H1 (cell line): ENCODE measurements at regions not wholly inside any gene's neighbourhood (a gene's known extent, or its start where the extent isn't known, plus 50 kb on each side); places are given as distances from the start of the nearest gene placed in this dataset.

ENCODE experiments used
- CTCF ChIA-PET: fragments of 300-600 bp; sonication (Branson Sonifier 250); formaldehyde crosslinking; loops from one replicate; lab custom pipeline; 2021; ENCODE audit not compliant: partially characterized antibody; lab: Charles Lee
- POLR2A ChIA-PET: fragments of 300-600 bp; sonication (Branson Sonifier 250); formaldehyde crosslinking; loops from one replicate; lab custom pipeline; 2021; ENCODE audit warnings: inconsistent platforms; ENCODE audit not compliant: partially characterized antibody; lab: Charles Lee
- DNase-seq, 2 experiments: peaks; one replicate each; pipeline versions ENCODE4 v3.0.0 to v3.0.0-alpha.2; 2010 to 2022; ENCODE audit warnings: low spot score in 2 of 2, low read depth in 1 of 2, mixed read lengths in 1 of 2
- FAIRE-seq: peaks from 2 replicates; lab custom pipeline; 2011; peaks lifted over from hg19 to GRCh38; lab: Jason Lieb, UNC
- H2AFZ ChIP-seq: 2 replicates; pipeline ENCODE4 v1.8.1; 2012; ENCODE audit warnings: low read length, inconsistent platforms
- H2AK5ac ChIP-seq: 2 replicates; pipeline ENCODE4 v1.6.1; 2013; ENCODE audit warnings: low read depth, low read length
- H2BK120ac ChIP-seq: replicated peaks from 2 replicates; pipeline ENCODE3; 2013; ENCODE audit warnings: low read depth, low read length, inconsistent platforms
- H2BK12ac ChIP-seq: 2 replicates; pipeline ENCODE4 v1.6.1; 2013; ENCODE audit warnings: low read depth, low read length
- H2BK15ac ChIP-seq: 2 replicates; pipeline ENCODE4 v1.6.1; 2013; ENCODE audit warnings: low read length
- H2BK20ac ChIP-seq: 2 replicates; pipeline ENCODE4 v1.6.1; 2013; ENCODE audit warnings: low read length
- H2BK5ac ChIP-seq: 2 replicates; pipeline ENCODE4 v1.6.1; 2013; ENCODE audit warnings: low read depth, low read length
- H3K14ac ChIP-seq: 2 replicates; pipeline ENCODE4 v1.6.1; 2013; ENCODE audit warnings: inconsistent platforms; ENCODE audit not compliant: insufficient read length
- H3K18ac ChIP-seq: 2 replicates; pipeline ENCODE4 v1.6.1; 2013; ENCODE audit warnings: low read length; ENCODE audit errors: extremely low read depth
- H3K23ac ChIP-seq: 2 replicates; pipeline ENCODE4 v1.6.1; 2013; ENCODE audit warnings: inconsistent platforms; ENCODE audit not compliant: insufficient read length
- H3K23me2 ChIP-seq: 2 replicates; pipeline ENCODE4 v1.6.1; 2013; ENCODE audit warnings: low read depth, low read length
- H3K27ac ChIP-seq: 2 replicates; pipeline ENCODE4 v1.6.1; 2011; ENCODE audit warnings: low read depth, low read length, inconsistent platforms
- H3K27me3 ChIP-seq, 4 experiments: replicated peaks in 1 of 4; 1 replicate in 1 of 4; 2 replicates in 3 of 4; pipeline versions ENCODE4 v1.6.1 to v1.8.1; 2011 to 2013; ENCODE audit warnings: low read length in 3 of 4, mild to moderate bottlenecking in 3 of 4, inconsistent platforms in 2 of 4, mixed read lengths in 2 of 4, moderate library complexity in 1 of 4; ENCODE audit not compliant: control insufficient read depth in 3 of 4, insufficient read depth in 3 of 4; ENCODE audit errors: extremely low read depth in 1 of 4
- H3K36me3 ChIP-seq, 4 experiments: 2 replicates each; pipeline versions ENCODE4 v1.6.1 to v1.8.1; 2011 to 2013; ENCODE audit warnings: mild to moderate bottlenecking in 4 of 4, low read length in 3 of 4, moderate library complexity in 2 of 4, control low read depth in 1 of 4, inconsistent platforms in 1 of 4; ENCODE audit not compliant: insufficient read depth in 4 of 4, control insufficient read depth in 2 of 4
- H3K4ac ChIP-seq: replicated peaks from 2 replicates; pipeline ENCODE3; 2013; ENCODE audit warnings: low read length, low read depth, mixed read lengths, inconsistent platforms; ENCODE audit not compliant: insufficient read length
- H3K4me1 ChIP-seq, 4 experiments: replicated peaks in 1 of 4; 1 replicate in 1 of 4; 2 replicates in 3 of 4; pipeline versions ENCODE4 v1.6.1 to v1.8.1; 2011 to 2013; ENCODE audit warnings: low read length in 3 of 4, inconsistent platforms in 2 of 4, mixed read lengths in 1 of 4; ENCODE audit not compliant: insufficient read depth in 4 of 4, control insufficient read depth in 3 of 4
- H3K4me2 ChIP-seq, 2 experiments: 2 replicates each; pipeline versions ENCODE4 v1.6.1 to v1.8.1; 2011 to 2013; ENCODE audit warnings: low read depth in 2 of 2, low read length in 2 of 2, control low read depth in 1 of 2, inconsistent platforms in 1 of 2, mild to moderate bottlenecking in 1 of 2; ENCODE audit not compliant: insufficient read depth in 1 of 2
- H3K4me3 ChIP-seq, 4 experiments: fragments of 200-600, 300-600 bp in 1 of 4; sonication (generic), shearing (Covaris generic), sonication (Bioruptor Twin) in 1 of 4; 2 replicates each; pipeline versions ENCODE4 v1.5.1 to v1.8.1; 2011 to 2016; ENCODE audit warnings: low read length in 4 of 4, low read depth in 3 of 4, control low read depth in 2 of 4, inconsistent platforms in 2 of 4, mild to moderate bottlenecking in 2 of 4, mixed read lengths in 1 of 4, moderate library complexity in 1 of 4; ENCODE audit not compliant: insufficient read depth in 2 of 4; ENCODE audit errors: extremely low read depth in 1 of 4
- H3K56ac ChIP-seq: replicated peaks from 2 replicates; pipeline ENCODE3; 2013; ENCODE audit warnings: low read depth, mild to moderate bottlenecking, mixed read lengths, low read length, inconsistent platforms; ENCODE audit not compliant: insufficient read length
- H3K79me1 ChIP-seq: 2 replicates; pipeline ENCODE4 v1.6.1; 2013; ENCODE audit warnings: low read depth, low read length, control low read depth
- H3K79me2 ChIP-seq, 2 experiments: 2 replicates each; pipeline versions ENCODE4 v1.6.1 to v1.8.1; 2012 to 2013; ENCODE audit warnings: low read length in 2 of 2, mild to moderate bottlenecking in 2 of 2, inconsistent platforms in 1 of 2; ENCODE audit not compliant: insufficient read depth in 2 of 2, control insufficient read depth in 1 of 2
- H3K9ac ChIP-seq, 4 experiments: replicated peaks in 1 of 4; 1 replicate in 1 of 4; 2 replicates in 3 of 4; pipeline versions ENCODE4 v1.6.1 to v1.8.1; 2011 to 2013; ENCODE audit warnings: low read depth in 3 of 4, low read length in 3 of 4, control low read depth in 2 of 4, mild to moderate bottlenecking in 2 of 4, moderate library complexity in 2 of 4, inconsistent platforms in 1 of 4; ENCODE audit errors: extremely low read depth in 1 of 4
- H3K9me3 ChIP-seq, 2 experiments: 2 replicates each; pipeline versions ENCODE4 v1.6.1 to v1.8.1; 2012 to 2013; ENCODE audit warnings: mild to moderate bottlenecking in 2 of 2, moderate library complexity in 2 of 2, control low read depth in 1 of 2, inconsistent platforms in 1 of 2, low read depth in 1 of 2, low read length in 1 of 2, mixed read lengths in 1 of 2; ENCODE audit not compliant: insufficient read depth in 2 of 2
- H4K20me1 ChIP-seq, 2 experiments: replicated peaks in 1 of 2; 2 replicates each; pipeline versions ENCODE3 to v1.8.1; 2011 to 2013; ENCODE audit warnings: inconsistent platforms in 2 of 2, low read length in 2 of 2, mild to moderate bottlenecking in 1 of 2; ENCODE audit not compliant: insufficient read depth in 2 of 2, control insufficient read depth in 1 of 2
- H4K5ac ChIP-seq: 2 replicates; pipeline ENCODE4 v1.6.1; 2013; ENCODE audit warnings: low read length, low read depth, mixed read lengths, inconsistent platforms; ENCODE audit not compliant: insufficient read length
- H4K8ac ChIP-seq: 2 replicates; pipeline ENCODE4 v1.8.0; 2013; ENCODE audit warnings: mild to moderate bottlenecking, moderate library complexity, low read length, inconsistent platforms; ENCODE audit not compliant: insufficient read depth; ENCODE audit errors: extremely low read depth
- H4K91ac ChIP-seq: replicated peaks from 2 replicates; pipeline ENCODE3; 2013; ENCODE audit warnings: low read length, mixed read lengths, inconsistent platforms; ENCODE audit not compliant: insufficient read length
- JUN ChIP-seq: IDR thresholded peaks from 2 replicates; pipeline ENCODE4 v1.6.1; 2011; ENCODE audit warnings: low read depth, mild to moderate bottlenecking, improper control_type of control experiment, low read length
- KDM1A ChIP-seq: fragments of 200-600, 300-600 bp; sonication (generic); IDR thresholded peaks from 2 replicates; pipeline ENCODE4 v1.7.1; 2016; ENCODE audit warnings: mild to moderate bottlenecking, low read length, borderline replicate concordance
- KDM4A ChIP-seq: IDR thresholded peaks from one replicate; pipeline ENCODE4 v1.7.1; 2012; ENCODE audit warnings: low read depth, mild to moderate bottlenecking, moderate library complexity, low read length, inconsistent platforms; ENCODE audit not compliant: severe bottlenecking
- TAF1 ChIP-seq: IDR thresholded peaks from 2 replicates; pipeline ENCODE4 v1.6.1; 2011; ENCODE audit warnings: mild to moderate bottlenecking, low read depth, low read length
- WGBS, 2 experiments: shearing (Covaris generic) in 1 of 2; methylation state at CpG; one replicate each; pipeline versions ENCODE4 v1.1.6 to v1.1.7; 2013 to 2015; ENCODE audit warnings: low lambda C conversion rate in 2 of 2, mixed read lengths in 2 of 2, inconsistent platforms in 1 of 2, low coverage in 1 of 2, missing lambda C conversion rate in 1 of 2; ENCODE audit not compliant: insufficient replicate concordance in 2 of 2, insufficient coverage in 1 of 2, insufficient read length in 1 of 2; ENCODE audit errors: extremely low coverage in 1 of 2, missing lambda C conversion rate in 1 of 2; 5-methylcytosine and 5-hydroxymethylcytosine counted together

DNA sequence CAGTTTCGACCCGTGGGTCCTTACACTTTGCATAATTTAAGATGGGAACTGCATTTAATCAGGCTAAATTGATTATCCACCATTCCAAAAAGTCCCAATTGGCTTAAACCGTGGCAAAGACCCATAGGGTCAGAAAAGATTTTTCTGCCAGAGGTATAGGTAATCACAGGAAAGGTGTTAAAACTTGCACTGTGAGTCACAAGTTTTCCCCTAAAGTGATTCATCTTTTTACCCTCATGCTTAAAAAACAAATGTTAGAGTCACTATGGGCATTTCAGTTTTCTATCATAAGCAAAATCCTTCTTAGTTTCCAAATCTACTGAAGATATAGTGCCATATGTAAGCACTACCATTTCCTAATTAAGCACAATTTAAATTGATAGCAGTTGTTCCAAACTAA, 1079.8 kb downstream of the ADGRL2 start:
- DNase-seq = no peak
- H3K4me1 ChIP-seq = no peaks in the 10 kb centered on the region
- H3K36me3 ChIP-seq = no peaks in the 10 kb centered on the region
- H4K8ac ChIP-seq = no peak overlapping the region
- no peak overlapping the region for H3K56ac ChIP-seq
- TF ChIP-seq JUN (no peak), KDM4A (no peak), KDM1A (no peak), TAF1 (no peak)
- TF ChIP-seq, all 59 proteins: peak for 0
- H2BK120ac ChIP-seq = no peak overlapping the region
- H3K9me3 ChIP-seq = no peaks in the 10 kb centered on the region
- H3K27ac ChIP-seq = no peak overlapping the region
- POLR2A ChIA-PET = no interaction called here
- H2BK5ac ChIP-seq = no peak overlapping the region
- H3K4me3 ChIP-seq = no peak overlapping the region
- H3K27me3 ChIP-seq = peaks cover 0 to 1% (median 0%) of the 10 kb centered on the region in 4 experiments; a peak in 1 of 7 replicates
- no peak overlapping the region for H3K4ac ChIP-seq
- no peak overlapping the region for H2BK12ac ChIP-seq
- no peaks in the 10 kb centered on the region for H4K20me1 ChIP-seq
- 89% methylated on average over 3 of the region's 3 CpGs; no CpG with 5 or more reads in 1 of the 2 experiments for WGBS, 2 experiments
- no peak overlapping the region for H3K23ac ChIP-seq
- no peak overlapping the region for H4K91ac ChIP-seq
- H3K23me2 ChIP-seq = no peaks in the 10 kb centered on the region
- H2BK15ac ChIP-seq = no peak overlapping the region
- H3K4me2 ChIP-seq = no peak overlapping the region
- H3K14ac ChIP-seq = no peak overlapping the region
- H3K79me2 ChIP-seq = no peaks in the 10 kb centered on the region
- FAIRE-seq = no peak
- H2AK5ac ChIP-seq = no peak overlapping the region
- no peak overlapping the region for H2AFZ ChIP-seq
- no peaks in the 10 kb centered on the region for H3K79me1 ChIP-seq
- CTCF ChIA-PET = no interaction called here
- H2BK20ac ChIP-seq = no peak overlapping the region
- no peak overlapping the region for H3K9ac ChIP-seq
- no peak overlapping the region for H3K18ac ChIP-seq
- H4K5ac ChIP-seq = no peak overlapping the region
